Heart left ventricle (tissue), 13 donors: ENCODE measurements at regions not wholly inside any gene's neighbourhood (a gene's known extent, or its start where the extent isn't known, plus 50 kb on each side); places are given as distances from the start of the nearest gene placed in this dataset.

Experiments
- CTCF ChIP-seq, 12 donors: fragments of 200-600 bp; sonication (generic) in 4 of 12; IDR thresholded peaks; one replicate each; pipeline versions ENCODE4 v1.5.0 to v1.8.0; 2018 to 2022; ENCODE audit warnings: antibody characterized with exemption in 12 of 12, mild to moderate bottlenecking in 5 of 12
- POLR2A ChIP-seq, 2 donors: fragments of 450-650 bp; IDR thresholded peaks; one replicate each; pipeline ENCODE4 v1.6.1; 2017; ENCODE audit warnings: antibody characterized with exemption in 2 of 2, mild to moderate bottlenecking in 2 of 2, moderate library complexity in 2 of 2
- donor health status: ischemic (EF 13 %, LVEDD 7.1; RV severe dilation, severe dysfunction).
- donor health status: DM: no; HTN: yes; CAD: no.
- donor health status: DM: no; HTN: no; CAD: no.
- donor health status: ischemic (EF 25% LVEDD 6.9; RV normal size, moderate dysfunction).
- donor health status: ischemic (EF 25% LVEDD 5.7; RV mildly dilated, moderate dysfunction).
- donor health status: ischemic (EF 35%, LVEDD 5.7; RV mildly dilated, moderate dysfunction).
- donor health status: nonischemic (EF 11% LVEDD 7.7; RV severe dilation, severe dysfunction).
- donor health status: DM: yes; HTN: yes; CAD: no.
- donor health status: PGD.
- donor health status: ischemic (EF 29% LVEDD 5.4; RV normal size, mild dysfunction).
- donor health status: nonischemic (EF 23%, LVEDD 6.1; RV moderate dilation, normal function).

GRCh38 chr3:72287956-72288355 lies 503.0 kb upstream of the PROK2 start:
- TF ChIP-seq CTCF (IDR thresholded peaks at IDR 0.05) (no peak), POLR2A (IDR thresholded peaks at IDR 0.05) (no peak)
